ENCODE measurements at regions not wholly inside any gene's neighbourhood (a gene's known extent, or its start where the extent isn't known, plus 50 kb on each side); places are given as distances from the start of the nearest gene placed in this dataset.
"Not testable (repeated sequence)": the region's sequence is repeated elsewhere in the genome, so short reads cannot be mapped to it uniquely, and the experiment has no call there.

- not testable (repeated sequence) for TF ChIP-seq CTCF, POLR2A, POLR2AphosphoS5 (IDR thresholded peaks at IDR 0.05)
These were observed 80.9 kb upstream of the SEC22B start for GRCh38 chr1:120257064-120257777.

Measured in breast epithelium (tissue), 3 donors.